IPS-18a (cell line): ENCODE measurements at regions not wholly inside any gene's neighbourhood (a gene's known extent, or its start where the extent isn't known, plus 50 kb on each side); places are given as distances from the start of the nearest gene placed in this dataset.

ENCODE experiments used
- H3K27ac ChIP-seq: one replicate; pipeline ENCODE4 v1.5.1; 2013; ENCODE audit warnings: low read length
- H3K27me3 ChIP-seq: one replicate; pipeline ENCODE4 v1.6.1; 2013; ENCODE audit warnings: mild to moderate bottlenecking, low read length; ENCODE audit not compliant: control insufficient read depth, insufficient read depth
- H3K36me3 ChIP-seq: one replicate; pipeline ENCODE4 v1.6.1; 2013; ENCODE audit warnings: low read depth, low read length; ENCODE audit not compliant: control insufficient read depth
- H3K4me1 ChIP-seq: one replicate; pipeline ENCODE4 v1.6.1; 2013; ENCODE audit warnings: low read depth, low read length; ENCODE audit not compliant: control insufficient read depth
- H3K4me3 ChIP-seq: one replicate; pipeline ENCODE4 v1.5.1; 2013; ENCODE audit warnings: low read length
- H3K9ac ChIP-seq: one replicate; pipeline ENCODE4 v1.6.1; 2013; ENCODE audit warnings: mild to moderate bottlenecking, low read length, moderate library complexity
- H3K9me3 ChIP-seq: one replicate; pipeline ENCODE4 v1.6.1; 2013; ENCODE audit warnings: low read depth, low read length; ENCODE audit not compliant: control insufficient read depth

GRCh38 chr2:215627771-215628170 is 191.9 kb upstream of the FN1 start:
- Histone ChIP-seq H3K27ac (no peak overlapping the region), H3K4me3 (no peak overlapping the region), H3K4me1 (peaks cover 28% of the 10 kb centered on the region), H3K36me3 (no peaks in the 10 kb centered on the region), H3K27me3 (no peaks in the 10 kb centered on the region), H3K9me3 (peaks cover 4% of the 10 kb centered on the region), H3K9ac (no peak overlapping the region)

DNA sequence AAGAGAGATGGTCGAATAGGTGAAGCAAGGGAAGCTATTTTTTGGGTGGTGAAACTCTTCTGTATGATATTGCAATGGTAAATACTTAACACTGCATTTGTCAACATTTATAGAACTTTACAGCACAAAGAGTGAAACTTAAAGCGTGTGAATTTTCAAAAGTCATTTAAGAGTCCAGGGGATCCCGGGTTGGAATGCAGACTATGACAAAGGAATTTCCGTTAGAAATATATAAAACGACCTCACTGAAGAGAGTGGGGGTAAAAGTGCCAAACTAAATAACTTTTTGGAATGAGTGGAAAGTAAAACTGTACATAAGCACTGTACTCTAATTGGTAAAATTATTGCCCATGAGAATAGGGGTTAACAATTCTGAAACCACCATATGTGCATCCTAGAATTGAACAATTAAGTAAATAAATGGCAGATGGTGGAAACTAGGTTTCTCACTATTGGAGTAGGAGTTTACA is 191.0 kb upstream of the FN1 start:
- Histone ChIP-seq H3K9me3 (peaks cover 4% of the 10 kb centered on the region), H3K27me3 (no peaks in the 10 kb centered on the region), H3K36me3 (no peaks in the 10 kb centered on the region), H3K9ac (no peak overlapping the region), H3K4me1 (peaks cover 28% of the 10 kb centered on the region), H3K27ac (peak overlapping the region; percentile 36), H3K4me3 (no peak overlapping the region)

- Histone ChIP-seq H3K27ac (no peak overlapping the region), H3K27me3 (no peaks in the 10 kb centered on the region), H3K9ac (no peak overlapping the region), H3K4me3 (no peak overlapping the region), H3K36me3 (no peaks in the 10 kb centered on the region), H3K4me1 (peaks cover 28% of the 10 kb centered on the region), H3K9me3 (peaks cover 4% of the 10 kb centered on the region)
Observed at GRCh38 chr2:215626063-215626462, 190.2 kb upstream of the FN1 start.

DNA sequence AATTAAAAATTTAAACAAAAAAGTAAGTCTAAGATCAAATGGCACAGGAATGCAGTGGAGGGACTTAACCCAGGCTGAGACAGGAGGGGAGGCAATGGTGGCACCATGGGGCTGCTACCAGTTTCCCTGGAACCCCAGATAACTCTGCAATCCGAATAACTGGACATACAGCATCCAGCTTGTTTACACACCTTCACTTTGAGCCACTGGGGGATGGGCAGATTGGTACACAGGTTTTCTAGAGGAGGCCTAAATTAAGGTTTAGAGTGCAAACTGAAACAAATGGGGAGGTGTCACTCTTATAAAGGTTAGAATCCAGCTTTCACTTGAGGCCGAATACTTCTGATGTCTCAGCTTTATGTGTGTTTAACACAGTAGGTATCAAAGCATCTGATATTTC is 189.3 kb upstream of the FN1 start:
- Histone ChIP-seq H3K4me1 (peaks cover 28% of the 10 kb centered on the region), H3K27ac (no peak overlapping the region)

DNA sequence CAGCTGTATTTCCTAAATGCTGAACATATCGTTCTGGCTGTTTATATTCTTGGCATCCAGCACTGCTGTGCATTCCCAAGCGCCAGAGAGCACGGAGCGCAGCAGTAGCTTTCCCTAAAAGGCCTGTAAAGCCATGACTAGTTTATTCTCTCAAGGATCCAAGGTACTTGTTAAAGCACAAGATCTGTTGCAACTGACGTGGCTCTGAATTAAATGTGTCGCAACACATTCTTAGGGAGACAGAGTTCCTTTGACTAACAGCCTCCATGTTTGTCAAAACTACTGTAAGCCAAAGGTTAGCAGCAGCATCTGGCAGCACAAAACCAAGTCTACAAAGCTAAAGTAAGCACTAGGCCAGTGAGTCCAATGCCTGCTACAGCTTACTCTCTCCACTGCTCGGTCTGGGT is 188.6 kb upstream of the FN1 start:
- peaks cover 34% of the 10 kb centered on the region for H3K4me1 ChIP-seq
- H3K27me3 ChIP-seq = no peaks in the 10 kb centered on the region
- H3K36me3 ChIP-seq = no peaks in the 10 kb centered on the region
- no peak overlapping the region for H3K4me3 ChIP-seq
- H3K9me3 ChIP-seq = no peaks in the 10 kb centered on the region
- no peak overlapping the region for H3K27ac ChIP-seq
- H3K9ac ChIP-seq = no peak overlapping the region

More for the DNA sequence above, 189.3 kb upstream of the FN1 start:
- H3K4me3 ChIP-seq = no peak overlapping the region
- H3K9me3 ChIP-seq = no peaks in the 10 kb centered on the region
- H3K9ac ChIP-seq = no peak overlapping the region
- no peaks in the 10 kb centered on the region for H3K27me3 ChIP-seq
- H3K36me3 ChIP-seq = no peaks in the 10 kb centered on the region

DNA sequence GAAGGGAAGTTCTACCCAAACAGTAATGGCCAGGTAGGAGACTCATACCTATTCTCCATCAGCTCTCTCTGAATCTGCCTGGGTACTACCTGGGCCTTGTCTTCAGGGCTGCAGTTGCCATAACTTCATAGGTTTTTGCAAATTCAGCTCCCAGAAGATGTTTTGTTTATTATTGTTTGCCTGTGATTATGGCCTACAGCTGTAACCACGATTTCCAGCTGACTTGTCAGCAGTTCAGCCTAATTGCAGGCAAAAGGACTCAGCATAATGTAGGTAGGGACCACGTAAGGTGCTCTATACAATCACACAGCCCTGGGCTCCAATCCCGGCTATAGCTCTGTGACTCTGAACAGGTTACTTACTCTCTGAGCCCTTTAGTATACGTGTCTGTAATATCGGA is 187.0 kb upstream of the FN1 start:
- peaks cover 37% of the 10 kb centered on the region for H3K4me1 ChIP-seq
- H3K27ac ChIP-seq = no peak overlapping the region

GRCh38 chr2:215621381-215621780 is 185.5 kb upstream of the FN1 start:
- no peaks in the 10 kb centered on the region for H3K27me3 ChIP-seq
- peaks cover 25% of the 10 kb centered on the region for H3K4me1 ChIP-seq
- no peak overlapping the region for H3K9ac ChIP-seq
- H3K36me3 ChIP-seq = no peaks in the 10 kb centered on the region
- no peak overlapping the region for H3K27ac ChIP-seq
- no peak overlapping the region for H3K4me3 ChIP-seq
- no peaks in the 10 kb centered on the region for H3K9me3 ChIP-seq

More for the DNA sequence above, 187.0 kb upstream of the FN1 start:
- no peak overlapping the region for H3K4me3 ChIP-seq
- no peaks in the 10 kb centered on the region for H3K27me3 ChIP-seq
- H3K36me3 ChIP-seq = no peaks in the 10 kb centered on the region
- H3K9ac ChIP-seq = no peak overlapping the region
- no peaks in the 10 kb centered on the region for H3K9me3 ChIP-seq

DNA sequence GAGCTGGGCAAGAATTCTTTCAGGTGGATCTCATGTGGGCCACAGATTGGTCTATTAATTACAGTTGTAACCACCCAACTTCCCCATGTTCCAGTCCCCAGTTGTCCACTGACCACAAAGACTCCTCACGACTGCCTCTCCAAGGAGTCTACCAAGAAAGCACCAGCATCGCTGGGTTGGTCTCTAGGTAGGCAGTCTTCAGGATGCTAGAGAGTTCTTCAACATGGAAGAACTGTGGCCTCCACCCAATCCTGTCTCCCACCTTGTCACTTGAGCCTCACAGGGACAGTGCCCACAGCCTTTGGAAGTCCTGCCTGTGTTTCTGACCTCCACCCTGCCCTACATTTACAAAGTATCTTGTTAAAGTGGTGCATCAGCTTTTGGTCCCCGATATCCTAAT is 184.7 kb upstream of the FN1 start:
- H3K27ac ChIP-seq = no peak overlapping the region
- H3K4me3 ChIP-seq = no peak overlapping the region
- H3K9ac ChIP-seq = no peak overlapping the region
- H3K36me3 ChIP-seq = no peaks in the 10 kb centered on the region
- H3K27me3 ChIP-seq = no peaks in the 10 kb centered on the region
- peaks cover 17% of the 10 kb centered on the region for H3K4me1 ChIP-seq
- no peaks in the 10 kb centered on the region for H3K9me3 ChIP-seq

DNA sequence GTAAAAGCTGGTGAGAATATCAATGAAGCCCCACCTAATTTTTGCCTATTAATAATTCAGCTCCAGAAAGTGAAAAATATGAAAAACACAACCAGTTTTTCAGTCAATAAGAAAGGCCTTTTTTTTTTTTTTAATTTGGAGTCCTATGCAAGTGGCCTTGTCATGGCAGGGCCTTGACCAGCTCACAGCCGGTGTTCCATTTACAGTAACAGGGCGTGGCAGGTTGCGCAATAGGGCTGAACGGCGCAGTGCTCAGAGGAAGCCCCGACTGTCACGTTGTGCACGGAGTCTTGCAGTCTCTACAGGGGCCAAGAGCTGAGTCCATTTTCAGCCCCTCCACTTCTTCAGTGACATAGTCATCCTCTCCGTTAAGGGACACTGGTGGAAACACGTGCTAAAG is 184.1 kb upstream of the FN1 start:
- Histone ChIP-seq H3K9me3 (no peaks in the 10 kb centered on the region), H3K36me3 (no peaks in the 10 kb centered on the region), H3K4me1 (peaks cover 13% of the 10 kb centered on the region), H3K27me3 (no peaks in the 10 kb centered on the region), H3K4me3 (no peak overlapping the region), H3K27ac (no peak overlapping the region), H3K9ac (no peak overlapping the region)

DNA sequence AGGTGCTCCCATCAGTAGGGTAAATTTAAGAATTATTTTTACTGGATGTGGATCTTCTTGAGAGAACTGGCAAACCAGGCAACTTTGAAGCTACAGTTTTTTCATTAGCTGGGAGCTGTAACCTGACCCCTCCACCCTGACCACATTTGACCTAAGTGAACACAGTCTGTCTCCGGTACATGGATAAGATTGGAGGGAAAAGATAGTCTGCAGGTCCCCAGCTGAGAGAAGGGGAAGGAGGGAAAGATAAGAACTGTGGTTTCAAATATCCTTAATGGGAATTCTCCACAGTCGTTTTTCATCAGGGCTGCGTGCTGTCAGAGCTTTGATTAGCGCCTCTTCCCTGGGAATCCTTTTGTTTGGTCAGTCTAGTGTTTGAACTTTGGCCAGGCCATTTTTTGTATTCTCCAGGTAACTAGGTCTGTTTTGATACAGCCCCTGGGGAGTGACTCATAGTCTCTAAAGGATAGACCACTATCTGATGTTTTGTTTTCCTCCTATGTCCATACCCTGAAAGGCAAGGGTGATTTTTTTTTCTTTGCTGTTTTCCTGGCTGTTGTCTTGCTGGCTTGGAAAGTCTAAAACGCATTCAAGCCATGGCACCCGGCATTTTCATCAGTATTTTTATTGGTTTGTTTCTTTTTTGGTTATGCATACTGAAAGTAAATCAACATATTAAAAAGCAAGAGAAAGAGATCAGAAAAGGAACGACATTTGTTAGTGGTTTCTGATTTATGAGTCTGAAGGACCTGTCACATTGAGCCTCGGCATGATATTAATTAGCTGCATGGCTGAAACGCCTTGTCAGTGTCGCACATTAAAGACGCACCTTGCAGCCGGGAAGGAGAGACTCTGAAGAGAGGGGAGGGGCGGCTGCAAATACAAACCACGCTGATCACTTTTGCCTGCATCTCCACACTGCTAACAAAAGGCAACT is 183.4 kb upstream of the FN1 start:
- H3K27ac ChIP-seq = no peak overlapping the region
- H3K36me3 ChIP-seq = no peaks in the 10 kb centered on the region
- no peak overlapping the region for H3K4me3 ChIP-seq
- no peaks in the 10 kb centered on the region for H3K27me3 ChIP-seq
- peaks cover 13% of the 10 kb centered on the region for H3K4me1 ChIP-seq
- H3K9ac ChIP-seq = no peak overlapping the region
- no peaks in the 10 kb centered on the region for H3K9me3 ChIP-seq

- no peaks in the 10 kb centered on the region for H3K27me3 ChIP-seq
- no peak overlapping the region for H3K27ac ChIP-seq
- no peaks in the 10 kb centered on the region for H3K36me3 ChIP-seq
- H3K9ac ChIP-seq = no peak overlapping the region
- H3K4me1 ChIP-seq = peaks cover 18% of the 10 kb centered on the region
- no peaks in the 10 kb centered on the region for H3K9me3 ChIP-seq
- H3K4me3 ChIP-seq = no peak overlapping the region
Observed at GRCh38 chr2:215618145-215618544, 182.3 kb upstream of the FN1 start.
